ENCODE measurements at regions not wholly inside any gene's neighbourhood (a gene's known extent, or its start where the extent isn't known, plus 50 kb on each side); places are given as distances from the start of the nearest gene placed in this dataset.

DNA sequence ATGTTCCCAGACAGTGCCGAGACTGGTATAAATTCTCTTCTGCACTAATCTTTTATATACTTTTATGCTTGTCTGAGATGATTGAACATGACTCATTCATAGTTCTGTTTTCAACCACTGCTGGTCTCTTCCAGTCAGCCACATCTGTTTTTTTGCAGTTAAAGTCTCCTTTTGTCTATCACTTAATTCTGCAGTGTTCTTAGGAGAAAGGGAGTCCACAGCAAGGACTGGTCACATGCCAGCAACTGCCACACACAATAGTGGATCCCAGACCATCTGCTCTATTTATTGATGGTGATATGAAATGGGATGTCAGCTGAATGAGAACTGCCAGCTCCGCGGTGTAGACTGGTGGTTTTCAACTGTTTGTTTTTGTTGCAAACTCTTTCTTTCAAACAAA lies 379.8 kb downstream of the MED13L start:
- TF ChIP-seq CTCF (IDR thresholded peaks at IDR 0.05), result no peak
- TF ChIP-seq POLR2AphosphoS5 (IDR thresholded peaks at IDR 0.05), result no peak
- TF ChIP-seq POLR2A (IDR thresholded peaks at IDR 0.05), result no peak
